NCI-H1694 (cell line): ENCODE measurements at regions not wholly inside any gene's neighbourhood (a gene's known extent, or its start where the extent isn't known, plus 50 kb on each side); places are given as distances from the start of the nearest gene placed in this dataset.
"Not testable (repeated sequence)": the region's sequence is repeated elsewhere in the genome, so short reads cannot be mapped to it uniquely, and the experiment has no call there.

ENCODE experiments used
- DNase-seq: peaks from one replicate; lab custom pipeline; 2025; lab: John Stamatoyannopoulos, UW

GRCh38 chr17:14427900-14428647 is 127.2 kb downstream of the HS3ST3B1 start:
- no peak for DNase-seq

- DNase-seq = not testable (repeated sequence)
These were observed 122.3 kb downstream of the HS3ST3B1 start for GRCh38 chr17:14423156-14423555.

- DNase-seq = no peak
These were observed 116.5 kb downstream of the HS3ST3B1 start for GRCh38 chr17:14417336-14417735.

GRCh38 chr17:14409292-14409691 is 108.4 kb downstream of the HS3ST3B1 start:
- no peak for DNase-seq

- no peak for DNase-seq
These were observed 106.7 kb downstream of the HS3ST3B1 start for GRCh38 chr17:14407541-14407940.

- no peak for DNase-seq
These were observed 104.3 kb downstream of the HS3ST3B1 start for GRCh38 chr17:14405189-14405588.
